ENCODE measurements at regions not wholly inside any gene's neighbourhood (a gene's known extent, or its start where the extent isn't known, plus 50 kb on each side); places are given as distances from the start of the nearest gene placed in this dataset.

DNA sequence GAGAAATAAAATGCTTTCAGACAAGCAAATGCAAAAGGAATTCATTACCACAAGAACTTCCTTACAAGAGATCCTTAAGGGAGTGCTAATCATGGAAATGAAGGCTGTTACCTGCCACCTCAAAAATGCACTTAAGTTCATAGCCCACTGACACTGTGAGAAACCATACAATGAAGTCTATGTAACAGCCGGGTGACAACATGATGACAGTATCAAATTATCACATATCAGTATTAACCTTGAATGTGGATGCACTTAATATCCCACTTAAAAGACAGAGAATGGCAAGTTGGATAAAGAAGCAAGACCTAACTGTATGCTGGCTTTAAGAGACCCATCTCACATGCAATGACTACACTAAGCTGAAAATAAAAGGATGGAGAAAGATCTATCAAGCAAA is 403.4 kb upstream of the MC4R start:
- DNase-seq = no peak
- no peaks in the 10 kb centered on the region for H3K9me3 ChIP-seq
- H3K4me3 ChIP-seq = no peak overlapping the region
- TF ChIP-seq, protein P1, sequence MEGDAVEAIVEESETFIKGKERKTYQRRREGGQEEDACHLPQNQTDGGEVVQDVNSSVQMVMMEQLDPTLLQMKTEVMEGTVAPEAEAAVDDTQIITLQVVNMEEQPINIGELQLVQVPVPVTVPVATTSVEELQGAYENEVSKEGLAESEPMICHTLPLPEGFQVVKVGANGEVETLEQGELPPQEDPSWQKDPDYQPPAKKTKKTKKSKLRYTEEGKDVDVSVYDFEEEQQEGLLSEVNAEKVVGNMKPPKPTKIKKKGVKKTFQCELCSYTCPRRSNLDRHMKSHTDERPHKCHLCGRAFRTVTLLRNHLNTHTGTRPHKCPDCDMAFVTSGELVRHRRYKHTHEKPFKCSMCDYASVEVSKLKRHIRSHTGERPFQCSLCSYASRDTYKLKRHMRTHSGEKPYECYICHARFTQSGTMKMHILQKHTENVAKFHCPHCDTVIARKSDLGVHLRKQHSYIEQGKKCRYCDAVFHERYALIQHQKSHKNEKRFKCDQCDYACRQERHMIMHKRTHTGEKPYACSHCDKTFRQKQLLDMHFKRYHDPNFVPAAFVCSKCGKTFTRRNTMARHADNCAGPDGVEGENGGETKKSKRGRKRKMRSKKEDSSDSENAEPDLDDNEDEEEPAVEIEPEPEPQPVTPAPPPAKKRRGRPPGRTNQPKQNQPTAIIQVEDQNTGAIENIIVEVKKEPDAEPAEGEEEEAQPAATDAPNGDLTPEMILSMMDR (IDR thresholded peaks at IDR 0.05) = no peak
- no peak for TF ChIP-seq POLR2A (IDR thresholded peaks at IDR 0.05)
- no peaks in the 10 kb centered on the region for H3K4me1 ChIP-seq
- no peaks in the 10 kb centered on the region for H3K27me3 ChIP-seq
- H3K27ac ChIP-seq = no peak overlapping the region
- no peaks in the 10 kb centered on the region for H3K36me3 ChIP-seq

- H3K9me3 ChIP-seq = no peaks in the 10 kb centered on the region
- DNase-seq = no peak
- H3K27ac ChIP-seq = no peak overlapping the region
- TF ChIP-seq, protein P1 (IDR thresholded peaks at IDR 0.05) = no peak
- no peak for TF ChIP-seq POLR2A (IDR thresholded peaks at IDR 0.05)
- no peaks in the 10 kb centered on the region for H3K36me3 ChIP-seq
- no peaks in the 10 kb centered on the region for H3K27me3 ChIP-seq
- no peaks in the 10 kb centered on the region for H3K4me1 ChIP-seq
- no peak overlapping the region for H3K4me3 ChIP-seq
Observed at GRCh38 chr18:60784161-60784560, 411.6 kb upstream of the MC4R start.

- H3K27me3 ChIP-seq = no peaks in the 10 kb centered on the region
- no peak overlapping the region for H3K4me3 ChIP-seq
- no peak for DNase-seq
- TF ChIP-seq POLR2A (IDR thresholded peaks at IDR 0.05) = no peak
- TF ChIP-seq, protein P1 (IDR thresholded peaks at IDR 0.05) = no peak
- no peak overlapping the region for H3K27ac ChIP-seq
- H3K4me1 ChIP-seq = no peaks in the 10 kb centered on the region
- H3K36me3 ChIP-seq = no peaks in the 10 kb centered on the region
- H3K9me3 ChIP-seq = no peaks in the 10 kb centered on the region
Observed at GRCh38 chr18:60794802-60795201, 422.2 kb upstream of the MC4R start.

- TF ChIP-seq POLR2A (IDR thresholded peaks at IDR 0.05) = no peak
- TF ChIP-seq, protein P1 (IDR thresholded peaks at IDR 0.05) = no peak
- no peaks in the 10 kb centered on the region for H3K4me1 ChIP-seq
- DNase-seq = no peak
Observed at GRCh38 chr18:60804415-60804814, 431.8 kb upstream of the MC4R start.

GRCh38 chr18:60809937-60810336 is 437.4 kb upstream of the MC4R start:
- Histone ChIP-seq H3K4me1 (no peaks in the 10 kb centered on the region), H3K36me3 (no peaks in the 10 kb centered on the region), H3K4me3 (no peak overlapping the region), H3K27me3 (no peaks in the 10 kb centered on the region), H3K27ac (no peak overlapping the region), H3K9me3 (no peaks in the 10 kb centered on the region)
- no peak for TF ChIP-seq POLR2A (IDR thresholded peaks at IDR 0.05)
- DNase-seq = no peak

More at GRCh38 chr18:60804415-60804814, 431.8 kb upstream of the MC4R start:
- Histone ChIP-seq H3K4me3 (no peak overlapping the region), H3K9me3 (no peaks in the 10 kb centered on the region), H3K27me3 (no peaks in the 10 kb centered on the region), H3K36me3 (no peaks in the 10 kb centered on the region), H3K27ac (no peak overlapping the region)

GRCh38 chr18:60812921-60813320 is 440.3 kb upstream of the MC4R start:
- DNase-seq = no peak
- no peak for TF ChIP-seq POLR2A (IDR thresholded peaks at IDR 0.05)
- TF ChIP-seq, protein P1 (IDR thresholded peaks at IDR 0.05) = no peak
- no peaks in the 10 kb centered on the region for H3K4me1 ChIP-seq
- no peaks in the 10 kb centered on the region for H3K9me3 ChIP-seq
- no peaks in the 10 kb centered on the region for H3K27me3 ChIP-seq
- no peak overlapping the region for H3K27ac ChIP-seq
- no peak overlapping the region for H3K4me3 ChIP-seq
- no peaks in the 10 kb centered on the region for H3K36me3 ChIP-seq

All from Peyer's patch (tissue), 4 donors.